ENCODE measurements at regions not wholly inside any gene's neighbourhood (a gene's known extent, or its start where the extent isn't known, plus 50 kb on each side); places are given as distances from the start of the nearest gene placed in this dataset.

- no peaks in the 10 kb centered on the region for H3K79me2 ChIP-seq (ENCODE audit: low read length)
- no peak overlapping the region for H3K4me3 ChIP-seq (ENCODE audit: low read length)
- H3K9ac ChIP-seq (ENCODE audit: low read length) = no peak overlapping the region
- H3K36me3 ChIP-seq (replicated peaks; ENCODE audit: low read depth, low read length) = no peaks in the 10 kb centered on the region
- no peaks in the 10 kb centered on the region for H3K27me3 ChIP-seq (ENCODE audit: low read depth, low read length)
- no peaks in the 10 kb centered on the region for H3K4me1 ChIP-seq (ENCODE audit: low read length)
- no peaks in the 10 kb centered on the region for H3K9me3 ChIP-seq (ENCODE audit: insufficient read depth, low read length)
- no peak overlapping the region for H3K27ac ChIP-seq (ENCODE audit: low read length)
- H2AFZ ChIP-seq (ENCODE audit: low read depth, low read length) = no peak overlapping the region
- TF ChIP-seq EZH2phosphoT487 (IDR thresholded peaks at IDR 0.05; ENCODE audit: low read depth) (no peak), CTCF (IDR thresholded peaks at IDR 0.05; ENCODE audit: low read depth, low read length) (no peak)
- no peaks in the 10 kb centered on the region for H4K20me1 ChIP-seq (ENCODE audit: insufficient read depth, low read length)
- H3K4me2 ChIP-seq (ENCODE audit: low read length) = no peak overlapping the region
Observed at GRCh38 chr1:55751776-55752175, 536.6 kb upstream of the USP24 start.

- H3K27ac ChIP-seq (ENCODE audit: low read length) = no peak overlapping the region
- H2AFZ ChIP-seq (ENCODE audit: low read depth, low read length) = no peak overlapping the region
- no peaks in the 10 kb centered on the region for H3K36me3 ChIP-seq (replicated peaks; ENCODE audit: low read depth, low read length)
- no peak for TF ChIP-seq EZH2phosphoT487 (IDR thresholded peaks at IDR 0.05; ENCODE audit: low read depth)
- no peak for TF ChIP-seq CTCF (IDR thresholded peaks at IDR 0.05; ENCODE audit: low read depth, low read length)
- no peak overlapping the region for H3K4me3 ChIP-seq (ENCODE audit: low read length)
- no peaks in the 10 kb centered on the region for H4K20me1 ChIP-seq (ENCODE audit: insufficient read depth, low read length)
- H3K9ac ChIP-seq (ENCODE audit: low read length) = no peak overlapping the region
- H3K27me3 ChIP-seq (ENCODE audit: low read depth, low read length) = no peaks in the 10 kb centered on the region
- no peaks in the 10 kb centered on the region for H3K4me1 ChIP-seq (ENCODE audit: low read length)
- no peaks in the 10 kb centered on the region for H3K79me2 ChIP-seq (ENCODE audit: low read length)
- H3K9me3 ChIP-seq (ENCODE audit: insufficient read depth, low read length) = no peaks in the 10 kb centered on the region
- H3K4me2 ChIP-seq (ENCODE audit: low read length) = no peak overlapping the region
Observed at GRCh38 chr1:55750628-55750995, 535.4 kb upstream of the USP24 start.

GRCh38 chr1:55749975-55750627, 534.9 kb upstream of the USP24 start:
- H2AFZ ChIP-seq (ENCODE audit: low read depth, low read length) = no peak overlapping the region

GRCh38 chr1:55747408-55747841, 532.3 kb upstream of the USP24 start:
- H3K79me2 ChIP-seq (ENCODE audit: low read length) = no peaks in the 10 kb centered on the region
- no peaks in the 10 kb centered on the region for H3K36me3 ChIP-seq (replicated peaks; ENCODE audit: low read depth, low read length)
- TF ChIP-seq CTCF (IDR thresholded peaks at IDR 0.05; ENCODE audit: low read depth, low read length) = no peak
- no peak for TF ChIP-seq EZH2phosphoT487 (IDR thresholded peaks at IDR 0.05; ENCODE audit: low read depth)
- H3K4me1 ChIP-seq (ENCODE audit: low read length) = no peaks in the 10 kb centered on the region
- H3K9ac ChIP-seq (ENCODE audit: low read length) = no peak overlapping the region
- H3K9me3 ChIP-seq (ENCODE audit: insufficient read depth, low read length) = no peaks in the 10 kb centered on the region
- no peak overlapping the region for H2AFZ ChIP-seq (ENCODE audit: low read depth, low read length)
- no peak overlapping the region for H3K4me2 ChIP-seq (ENCODE audit: low read length)
- H3K27me3 ChIP-seq (ENCODE audit: low read depth, low read length) = no peaks in the 10 kb centered on the region
- H4K20me1 ChIP-seq (ENCODE audit: insufficient read depth, low read length) = no peaks in the 10 kb centered on the region
- H3K27ac ChIP-seq (ENCODE audit: low read length) = no peak overlapping the region
- no peak overlapping the region for H3K4me3 ChIP-seq (ENCODE audit: low read length)

More at GRCh38 chr1:55749975-55750627, 534.9 kb upstream of the USP24 start:
- no peak overlapping the region for H3K27ac ChIP-seq (ENCODE audit: low read length)
- H3K9me3 ChIP-seq (ENCODE audit: insufficient read depth, low read length) = no peaks in the 10 kb centered on the region
- H3K27me3 ChIP-seq (ENCODE audit: low read depth, low read length) = no peaks in the 10 kb centered on the region
- H3K4me3 ChIP-seq (ENCODE audit: low read length) = no peak overlapping the region
- H4K20me1 ChIP-seq (ENCODE audit: insufficient read depth, low read length) = no peaks in the 10 kb centered on the region
- no peaks in the 10 kb centered on the region for H3K79me2 ChIP-seq (ENCODE audit: low read length)
- H3K9ac ChIP-seq (ENCODE audit: low read length) = no peak overlapping the region
- H3K36me3 ChIP-seq (replicated peaks; ENCODE audit: low read depth, low read length) = no peaks in the 10 kb centered on the region
- H3K4me1 ChIP-seq (ENCODE audit: low read length) = no peaks in the 10 kb centered on the region
- no peak overlapping the region for H3K4me2 ChIP-seq (ENCODE audit: low read length)
- TF ChIP-seq CTCF (IDR thresholded peaks at IDR 0.05; ENCODE audit: low read depth, low read length) = no peak
- no peak for TF ChIP-seq EZH2phosphoT487 (IDR thresholded peaks at IDR 0.05; ENCODE audit: low read depth)

Measured in OCI-LY3 (cell line).